ENCODE measurements at regions not wholly inside any gene's neighbourhood (a gene's known extent, or its start where the extent isn't known, plus 50 kb on each side); places are given as distances from the start of the nearest gene placed in this dataset.
A peak's percentile ranks its signal among the peaks of the same experiment; 100 is the strongest.

GRCh38 chr3:27661797-27662196 is 60.3 kb downstream of the EOMES start:
- Mint-ChIP-seq H3K4me1 (peaks cover 7% of the 10 kb centered on the region; the same call in 2 of the 3 replicates), H3K27ac (no peak overlapping the region), H3K36me3 (ENCODE audit: low read depth) (no peaks in the 10 kb centered on the region), H3K9me3 (no peaks in the 10 kb centered on the region; the same call in 2 of the 3 replicates), H3K4me3 (no peak overlapping the region), H3K27me3 (ENCODE audit: insufficient read depth, low read depth, poor library complexity) (peaks cover 4% of the 10 kb centered on the region)
- no peaks in the 10 kb centered on the region for H3K27me3 ChIP-seq (ENCODE audit: insufficient read depth)
- H3K4me3 ChIP-seq: no peak overlapping the region
- no peaks in the 10 kb centered on the region for H3F3A ChIP-seq (replicated peaks; ENCODE audit: low read depth)
- H3K4me2 ChIP-seq: no peak overlapping the region
- H4K20me1 ChIP-seq (replicated peaks; ENCODE audit: insufficient read depth): no peaks in the 10 kb centered on the region
- H3K4me1 ChIP-seq (ENCODE audit: insufficient read depth): peaks cover 13% of the 10 kb centered on the region; the same call in 1 of the 2 replicates
- H3K36me3 ChIP-seq (ENCODE audit: insufficient read depth): no peaks in the 10 kb centered on the region
- no peaks in the 10 kb centered on the region for H3K79me2 ChIP-seq (replicated peaks; ENCODE audit: insufficient read depth)
- ATAC-seq (no peak), DNase-seq (ENCODE audit: low spot score) (no peak)
- H3K9me2 ChIP-seq (ENCODE audit: insufficient read depth): peaks cover 6% of the 10 kb centered on the region
- no peak overlapping the region for H3K27ac ChIP-seq (ENCODE audit: low read depth)
- TF ChIP-seq ZNF114 (CRISPR knock-in tag; IDR thresholded peaks at IDR 0.05) (no peak), ZNF331 (CRISPR knock-in tag; IDR thresholded peaks at IDR 0.05; ENCODE audit: low read depth) (no peak), POLR2AphosphoS5 (IDR thresholded peaks at IDR 0.05; ENCODE audit: low read depth) (no peak), STAT1 (IDR thresholded peaks at IDR 0.05; ENCODE audit: unreplicated experiment) (no peak), EZH2 (IDR thresholded peaks at IDR 0.05; ENCODE audit: low read depth, unreplicated experiment) (no peak), REST (IDR thresholded peaks at IDR 0.05; ENCODE audit: unreplicated experiment) (no peak)
- no peak overlapping the region; the same call in 1 of the 2 replicates for H2AFZ ChIP-seq

- Histone ChIP-seq H4K20me1 (replicated peaks; ENCODE audit: insufficient read depth) (no peaks in the 10 kb centered on the region), H3F3A (replicated peaks; ENCODE audit: low read depth) (no peaks in the 10 kb centered on the region), H3K79me2 (replicated peaks; ENCODE audit: insufficient read depth) (no peaks in the 10 kb centered on the region), H2AFZ (no peak overlapping the region), H3K27ac (ENCODE audit: low read depth) (no peak overlapping the region), H3K9me2 (ENCODE audit: insufficient read depth) (peaks cover 11% of the 10 kb centered on the region; the same call in 1 of the 2 replicates), H3K4me1 (ENCODE audit: insufficient read depth) (peaks cover 5% of the 10 kb centered on the region; the same call in 1 of the 2 replicates), H3K36me3 (ENCODE audit: insufficient read depth) (no peaks in the 10 kb centered on the region), H3K4me3 (no peak overlapping the region), H3K4me2 (no peak overlapping the region), H3K27me3 (ENCODE audit: insufficient read depth) (no peaks in the 10 kb centered on the region)
- Mint-ChIP-seq H3K36me3 (ENCODE audit: low read depth) (no peaks in the 10 kb centered on the region), H3K4me3 (no peak overlapping the region), H3K27me3 (ENCODE audit: insufficient read depth, low read depth, poor library complexity) (no peaks in the 10 kb centered on the region), H3K9me3 (no peaks in the 10 kb centered on the region; the same call in 2 of the 3 replicates), H3K27ac (no peak overlapping the region), H3K4me1 (peaks cover 6% of the 10 kb centered on the region; the same call in 2 of the 3 replicates)
- ATAC-seq: peak; percentile 85
- TF ChIP-seq POLR2AphosphoS5 (IDR thresholded peaks at IDR 0.05; ENCODE audit: low read depth) (no peak), ZNF331 (CRISPR knock-in tag; IDR thresholded peaks at IDR 0.05; ENCODE audit: low read depth) (no peak), CREB1 (CRISPR knock-in tag; IDR thresholded peaks at IDR 0.05; ENCODE audit: low read depth) (peak; percentile 39; the same call in 1 of the 2 replicates), CTCF (conservative IDR thresholded peaks at IDR 0.05; ENCODE audit: low read depth in 2 of 2) (peak; percentile 79 to 87)
- DNase-seq (ENCODE audit: low spot score): peak; percentile 82
These were observed 62.7 kb downstream of the EOMES start for GRCh38 chr3:27659279-27660021.

All from GM23338 (cell line).